Heart right ventricle (tissue), 16 donors: ENCODE measurements at regions not wholly inside any gene's neighbourhood (a gene's known extent, or its start where the extent isn't known, plus 50 kb on each side); places are given as distances from the start of the nearest gene placed in this dataset.

Source experiments
- ATAC-seq, 8 donors: fragments of 200-7000 bp; cut with Tn5 transposase; one replicate each; pipeline ENCODE4 v1.9.1; 2020; ENCODE audit warnings: mild to moderate bottlenecking in 8 of 8, moderate library complexity in 8 of 8, moderate number of reproducible peaks in 1 of 8
- DNase-seq, 2 donors: peaks; one replicate each; pipeline ENCODE4 v3.0.0-alpha.2; 2020
- H3K27ac ChIP-seq, 10 donors: fragments of 200-600 bp; sonication (generic) in 2 of 10; one replicate each; pipeline versions ENCODE4 v1.5.0 to v1.8.0; 2020 to 2022; ENCODE audit warnings: mild to moderate bottlenecking in 3 of 10
- H3K27me3 ChIP-seq, 7 donors: fragments of 200-600 bp; one replicate each; pipeline ENCODE4 v1.8.0; 2021 to 2022; ENCODE audit warnings: mild to moderate bottlenecking in 2 of 7
- H3K36me3 ChIP-seq, 9 donors: fragments of 200-600 bp; sonication (generic) in 1 of 9; one replicate each; pipeline versions ENCODE4 v1.5.0 to v1.8.0; 2020 to 2022; ENCODE audit warnings: mild to moderate bottlenecking in 2 of 9
- H3K4me1 ChIP-seq, 9 donors: fragments of 200-600 bp; sonication (generic) in 1 of 9; one replicate each; pipeline versions ENCODE4 v1.5.0 to v1.8.0; 2020 to 2022; ENCODE audit warnings: mild to moderate bottlenecking in 4 of 9
- H3K4me3 ChIP-seq, 10 donors: fragments of 200-600 bp; sonication (generic) in 2 of 10; one replicate each; pipeline versions ENCODE4 v1.5.0 to v1.8.0; 2020 to 2022; ENCODE audit warnings: mild to moderate bottlenecking in 7 of 10, moderate library complexity in 2 of 10
- H3K9me3 ChIP-seq, 11 donors: fragments of 200-600 bp in 10 of 11; sonication (generic) in 2 of 11; one replicate each; pipeline versions ENCODE4 v1.5.0 to v1.8.0; 2013 to 2022; ENCODE audit warnings: mild to moderate bottlenecking in 2 of 11, control low read depth in 1 of 11, moderate library complexity in 1 of 11
- CTCF ChIP-seq, 9 donors: fragments of 200-600 bp; sonication (generic) in 2 of 9; IDR thresholded peaks; one replicate each; pipeline versions ENCODE4 v1.5.0 to v1.8.0; 2021 to 2022; ENCODE audit warnings: antibody characterized with exemption in 9 of 9, mild to moderate bottlenecking in 5 of 9, moderate library complexity in 1 of 9
- WGBS, 2 donors: extraction: QIAGEN DNeasy Blood & Tissue Kit; methylation state at CpG; one replicate each; pipeline ENCODE4 v1.1.7; 2013; ENCODE audit warnings: inconsistent platforms in 1 of 2; 5-methylcytosine and 5-hydroxymethylcytosine counted together
- intact Hi-C, 10 donors: fragments of 100-400 bp; cut with DNase I; formaldehyde crosslinking; loops; one replicate each; pipeline versions ENCODE4 v1.11.1 to v1.14.2; 2022
- donor health status: Arrhythmogenic right ventricular cardiomyopathy.
- donor health status: ischemic (EF 13 %, LVEDD 7.1; RV severe dilation, severe dysfunction).
- donor health status: healthy with polysubstance abuse.
- donor health status: DM: no; HTN: yes; CAD: no.
- donor health status: DM: no; HTN: no; CAD: no.
- donor health status: ischemic (EF 25% LVEDD 6.9; RV normal size, moderate dysfunction).
- donor health status: ischemic (EF 25% LVEDD 5.7; RV mildly dilated, moderate dysfunction).
- donor health status: healthy.
- donor health status: DM: yes; HTN: yes; CAD: no.
- donor health status: Ischemic cardiomyopathy.
- donor health status: ischemic (EF 35%, LVEDD 5.7; RV mildly dilated, moderate dysfunction).
- donor health status: nonischemic (EF 11% LVEDD 7.7; RV severe dilation, severe dysfunction).
- donor health status: DM: yes; HTN: yes; CAD: no.
- donor health status: PGD.
- donor health status: ischemic (EF 29% LVEDD 5.4; RV normal size, mild dysfunction).
- donor health status: nonischemic (EF 23%, LVEDD 6.1; RV moderate dilation, normal function).

DNA sequence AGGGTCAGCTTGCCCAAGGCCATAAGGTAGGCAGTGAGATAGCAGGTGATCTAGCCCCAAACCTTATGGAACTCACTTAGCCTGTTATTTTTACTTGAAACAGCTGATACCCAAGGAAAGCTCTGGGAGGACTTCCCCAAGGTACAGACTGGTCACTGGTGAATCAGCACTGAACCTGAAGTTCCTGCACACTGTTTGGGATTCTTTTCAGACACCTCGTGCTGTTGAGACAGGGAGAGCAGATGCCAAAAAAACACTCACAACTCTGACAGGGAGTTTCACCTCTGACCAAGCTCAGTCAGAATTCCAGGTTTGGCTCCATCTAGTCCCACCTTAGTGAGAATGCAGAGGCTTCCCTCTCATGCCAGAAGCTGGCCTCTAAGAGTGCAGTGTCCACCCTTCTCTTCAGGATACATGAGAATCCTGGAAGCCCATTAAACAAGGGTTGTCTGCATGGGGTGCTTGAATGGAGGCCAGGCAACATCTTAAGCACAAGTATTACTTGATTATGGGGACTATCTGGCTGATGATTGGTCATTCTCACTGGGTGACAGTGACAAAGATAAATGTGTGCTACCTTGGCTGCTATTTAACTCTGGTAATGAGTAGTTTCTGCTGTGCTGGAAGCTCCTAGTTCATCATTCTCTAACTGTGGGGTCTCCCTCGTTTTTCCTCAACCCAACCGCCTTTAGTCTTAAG is 122.8 kb upstream of the SLIT3 start:
- 68 to 69% methylated on average over 3 of the region's 3 CpGs for WGBS, 2 donors
- TF ChIP-seq CTCF (IDR thresholded peaks at IDR 0.05): no peak
- Histone ChIP-seq H3K27me3 (no peaks in the 10 kb centered on the region), H3K36me3 (no peaks in the 10 kb centered on the region), H3K27ac (no peak overlapping the region), H3K4me1 (peaks cover 0 to 13% (median 0%) of the 10 kb centered on the region in 9 donors), H3K9me3 (no peaks in the 10 kb centered on the region), H3K4me3 (no peak overlapping the region)
- intact Hi-C loops: no loop called here
- ATAC-seq: peak in 6 of 8 donors; percentile 49 to 89 (median 78)
- DNase-seq: no peak

DNA sequence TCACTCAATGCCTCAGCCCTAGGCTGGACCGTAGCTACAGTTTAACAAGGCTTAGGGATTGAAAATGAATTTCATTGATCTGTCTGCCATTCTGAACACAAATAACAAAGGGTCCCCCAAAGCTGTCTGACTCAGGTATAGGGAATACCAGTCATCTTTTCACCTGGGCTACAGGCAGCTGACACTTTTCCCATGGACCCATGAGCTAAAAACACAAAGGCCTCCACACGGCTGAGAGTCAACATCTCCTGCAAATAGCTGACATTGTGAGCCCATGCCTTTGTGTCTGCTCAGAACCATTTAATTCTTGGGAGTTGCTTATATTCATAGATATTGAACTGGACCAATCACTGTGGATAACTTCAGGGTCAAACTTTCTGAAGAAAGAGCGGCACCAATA is 121.1 kb upstream of the SLIT3 start:
- no peak for DNase-seq
- no peak for TF ChIP-seq CTCF (IDR thresholded peaks at IDR 0.05)
- H3K9me3 ChIP-seq: no peaks in the 10 kb centered on the region
- 83 to 92% methylated on average over 3 of the region's 3 CpGs for WGBS, 2 donors
- no peaks in the 10 kb centered on the region for H3K27me3 ChIP-seq
- intact Hi-C loops: no loop called here
- H3K4me3 ChIP-seq: no peak overlapping the region
- no peak overlapping the region for H3K27ac ChIP-seq
- no peaks in the 10 kb centered on the region for H3K36me3 ChIP-seq
- peaks cover 0 to 21% (median 0%) of the 10 kb centered on the region in 9 donors for H3K4me1 ChIP-seq
- no peak for ATAC-seq

- no peak for TF ChIP-seq CTCF (IDR thresholded peaks at IDR 0.05)
- Histone ChIP-seq H3K36me3 (no peaks in the 10 kb centered on the region), H3K27ac (no peak overlapping the region), H3K27me3 (no peaks in the 10 kb centered on the region), H3K4me1 (peaks cover 0 to 23% (median 0%) of the 10 kb centered on the region in 9 donors), H3K9me3 (no peaks in the 10 kb centered on the region), H3K4me3 (no peak overlapping the region)
- ATAC-seq (no peak), DNase-seq (no peak)
- WGBS, 2 donors: 58 to 64% methylated on average over 2 of the region's 2 CpGs
- intact Hi-C loops: no loop called here
Observed at GRCh38 chr5:169421677-169422076, 120.7 kb upstream of the SLIT3 start.

DNA sequence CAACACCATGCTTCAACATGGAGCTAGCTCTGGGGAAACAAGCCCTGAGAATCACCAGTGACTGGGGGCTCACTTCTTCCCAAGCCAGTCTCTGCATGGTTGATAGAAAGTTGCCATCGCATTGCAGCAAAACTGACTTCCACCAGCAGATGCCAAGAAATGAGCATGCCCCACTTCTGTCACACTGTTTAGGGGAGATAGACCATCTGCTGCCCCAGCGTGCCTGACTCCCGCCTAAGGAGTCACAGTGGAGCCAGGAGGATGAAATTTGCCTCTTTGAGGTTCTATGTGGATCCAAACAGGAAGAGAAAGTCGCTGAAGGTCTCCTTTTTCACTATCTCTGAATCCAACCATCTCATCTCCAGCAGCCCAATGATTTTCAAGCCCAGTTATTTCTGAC is 116.7 kb upstream of the SLIT3 start:
- peaks cover 0 to 16% (median 0%) of the 10 kb centered on the region in 9 donors for H3K4me1 ChIP-seq
- H3K27ac ChIP-seq: no peak overlapping the region
- no peaks in the 10 kb centered on the region for H3K27me3 ChIP-seq
- intact Hi-C loops: no loop called here
- TF ChIP-seq CTCF (IDR thresholded peaks at IDR 0.05): no peak
- H3K36me3 ChIP-seq: no peaks in the 10 kb centered on the region
- 78 to 81% methylated on average over 4 of the region's 4 CpGs for WGBS, 2 donors
- no peak overlapping the region for H3K4me3 ChIP-seq
- no peaks in the 10 kb centered on the region for H3K9me3 ChIP-seq
- no peak for ATAC-seq
- DNase-seq: no peak
